Keratinocyte (primary cell): ENCODE measurements at regions not wholly inside any gene's neighbourhood (a gene's known extent, or its start where the extent isn't known, plus 50 kb on each side); places are given as distances from the start of the nearest gene placed in this dataset.

ENCODE experiments used
- DNase-seq: peaks from one replicate; pipeline ENCODE4 v3.0.0-alpha.2; 2011; ENCODE audit warnings: low read depth, missing footprints, low spot score
- FAIRE-seq: peaks from 2 replicates; lab custom pipeline; 2011; peaks lifted over from hg19 to GRCh38; lab: Jason Lieb, UNC
- H2AFZ ChIP-seq: 2 replicates; pipeline ENCODE4 v1.6.0; 2012; ENCODE audit warnings: low read length, control low read depth, inconsistent platforms; ENCODE audit not compliant: control insufficient read depth
- H3K27ac ChIP-seq: 2 replicates; pipeline ENCODE4 v1.5.1; 2011; ENCODE audit warnings: low read length; ENCODE audit not compliant: control insufficient read depth, insufficient read depth
- H3K27me3 ChIP-seq: 3 replicates; pipeline ENCODE4 v1.6.0; 2011; ENCODE audit warnings: low read length; ENCODE audit not compliant: control insufficient read depth, insufficient read depth; ENCODE audit errors: extremely low read depth
- H3K36me3 ChIP-seq, 2 experiments: 2 replicates in 1 of 2; 3 replicates in 1 of 2; pipeline ENCODE4 v1.5.1; 2011; ENCODE audit warnings: low read length in 2 of 2, mild to moderate bottlenecking in 1 of 2; ENCODE audit not compliant: control insufficient read depth in 2 of 2, insufficient read depth in 2 of 2; ENCODE audit errors: extremely low read depth in 1 of 2
- H3K4me1 ChIP-seq: 3 replicates; pipeline ENCODE4 v1.5.1; 2011; ENCODE audit warnings: low read length; ENCODE audit not compliant: control insufficient read depth, insufficient read depth; ENCODE audit errors: extremely low read depth
- H3K4me2 ChIP-seq: 3 replicates; pipeline ENCODE4 v1.6.0; 2011; ENCODE audit warnings: low read depth, low read length; ENCODE audit not compliant: control insufficient read depth, insufficient read depth; ENCODE audit errors: extremely low read depth
- H3K4me3 ChIP-seq, 3 experiments: fragments of 200-600 bp in 1 of 3; sonication (generic) in 1 of 3; 2 replicates in 2 of 3; 3 replicates in 1 of 3; pipeline ENCODE4 v1.5.1; 2011 to 2016; ENCODE audit warnings: low read length in 3 of 3, mild to moderate bottlenecking in 3 of 3, control low read depth in 2 of 3, inconsistent platforms in 1 of 3, low read depth in 1 of 3, mixed read lengths in 1 of 3, mixed run types in 1 of 3, moderate library complexity in 1 of 3; ENCODE audit not compliant: control insufficient read depth in 2 of 3, insufficient read depth in 2 of 3; ENCODE audit errors: extremely low read depth in 1 of 3
- H3K79me2 ChIP-seq: 2 replicates; pipeline ENCODE4 v1.6.0; 2012; ENCODE audit warnings: low read length; ENCODE audit not compliant: control insufficient read depth, insufficient read depth
- H3K9ac ChIP-seq: 3 replicates; pipeline ENCODE4 v1.6.0; 2011; ENCODE audit warnings: low read length; ENCODE audit not compliant: control insufficient read depth, insufficient read depth; ENCODE audit errors: extremely low read depth
- H3K9me1 ChIP-seq: 3 replicates; pipeline ENCODE4 v1.6.0; 2011; ENCODE audit warnings: low read length; ENCODE audit not compliant: control insufficient read depth, insufficient read depth; ENCODE audit errors: extremely low read depth
- H3K9me3 ChIP-seq: 2 replicates; pipeline ENCODE4 v1.5.1; 2012; ENCODE audit warnings: low read depth, low read length; ENCODE audit not compliant: control insufficient read depth
- H4K20me1 ChIP-seq: 3 replicates; pipeline ENCODE4 v1.6.0; 2011; ENCODE audit warnings: low read length; ENCODE audit not compliant: control insufficient read depth, insufficient read depth; ENCODE audit errors: extremely low read depth
- EZH2 ChIP-seq: IDR thresholded peaks from one replicate; pipeline ENCODE4 v1.6.1; 2012; ENCODE audit warnings: inconsistent platforms, mild to moderate bottlenecking, low read length, moderate library complexity
- dilution Hi-C: fragments of 300-500 bp; cut with MboI; formaldehyde crosslinking; loops from one replicate; pipeline ENCODE4 v1.7.0; 2020; ENCODE audit warnings: low sequenced_read_pairs; ENCODE audit not compliant: extremely low pct_ligation_motif_present
- TF ChIP-seq, protein P1 (sequence below), 3 experiments: IDR thresholded peaks in 1 of 3; conservative IDR thresholded peaks in 1 of 3; optimal IDR thresholded peaks in 1 of 3; 2 replicates in 2 of 3; 3 replicates in 1 of 3; pipeline versions ENCODE3 to v1.5.1; 2011; ENCODE audit warnings: low read length in 3 of 3, mild to moderate bottlenecking in 3 of 3, moderate library complexity in 2 of 3, control low read depth in 1 of 3, inconsistent platforms in 1 of 3; ENCODE audit not compliant: insufficient read depth in 2 of 3; ENCODE audit errors: extremely low read depth in 1 of 3

DNA sequence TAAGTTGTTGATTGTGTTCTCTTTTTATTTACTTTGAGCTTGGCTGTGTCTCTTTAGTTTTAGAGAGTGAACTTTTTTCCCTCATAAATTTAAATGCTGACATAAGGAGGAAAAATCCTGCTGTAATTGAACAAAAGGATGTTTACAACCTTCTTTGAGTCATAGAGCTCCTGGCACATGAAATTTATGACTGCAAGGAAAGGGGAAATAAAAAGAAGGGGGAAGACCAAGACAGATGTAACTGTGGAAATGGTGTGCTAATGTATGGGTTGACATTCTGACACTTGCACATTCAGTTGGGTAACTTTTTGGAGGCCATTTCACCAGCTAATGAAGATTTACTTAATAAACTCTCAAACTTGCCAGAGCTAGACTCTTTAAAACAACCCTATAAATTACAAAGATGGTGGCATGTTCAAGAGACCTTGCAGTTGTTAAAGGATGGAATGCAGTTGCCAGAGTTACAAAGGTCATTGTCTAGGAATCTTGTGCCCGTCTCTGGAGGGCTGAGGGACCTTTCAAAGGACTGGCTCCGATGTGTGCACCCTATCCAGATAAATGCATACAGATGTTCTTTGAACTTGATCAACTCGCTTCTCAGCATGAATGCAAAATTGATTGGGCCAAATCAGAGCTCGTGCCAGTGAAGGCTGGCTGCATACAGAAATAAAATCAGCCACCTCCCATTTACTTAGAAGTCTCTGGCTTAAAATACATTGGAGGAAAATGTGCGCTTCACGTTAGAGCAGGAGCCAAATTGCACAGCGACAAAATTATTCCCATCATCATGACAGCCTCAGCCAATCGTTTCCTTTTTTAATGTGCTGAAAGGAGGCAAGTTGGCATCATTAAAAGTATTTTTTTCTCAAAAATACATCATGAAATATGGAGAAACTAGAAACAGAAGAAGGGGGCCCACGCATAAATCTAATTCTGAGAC, 289.0 kb upstream of the XYLT1 start:
- Histone ChIP-seq H3K9me1 (no peaks in the 10 kb centered on the region), H3K9me3 (no peaks in the 10 kb centered on the region), H3K27me3 (no peaks in the 10 kb centered on the region), H3K27ac (no peak overlapping the region), H3K4me2 (no peak overlapping the region), H4K20me1 (no peaks in the 10 kb centered on the region), H3K9ac (no peak overlapping the region), H2AFZ (no peak overlapping the region), H3K4me3 (no peak overlapping the region), H3K36me3 (no peaks in the 10 kb centered on the region), H3K4me1 (no peaks in the 10 kb centered on the region), H3K79me2 (no peaks in the 10 kb centered on the region)
- no peak for TF ChIP-seq EZH2
- TF ChIP-seq, protein P1, sequence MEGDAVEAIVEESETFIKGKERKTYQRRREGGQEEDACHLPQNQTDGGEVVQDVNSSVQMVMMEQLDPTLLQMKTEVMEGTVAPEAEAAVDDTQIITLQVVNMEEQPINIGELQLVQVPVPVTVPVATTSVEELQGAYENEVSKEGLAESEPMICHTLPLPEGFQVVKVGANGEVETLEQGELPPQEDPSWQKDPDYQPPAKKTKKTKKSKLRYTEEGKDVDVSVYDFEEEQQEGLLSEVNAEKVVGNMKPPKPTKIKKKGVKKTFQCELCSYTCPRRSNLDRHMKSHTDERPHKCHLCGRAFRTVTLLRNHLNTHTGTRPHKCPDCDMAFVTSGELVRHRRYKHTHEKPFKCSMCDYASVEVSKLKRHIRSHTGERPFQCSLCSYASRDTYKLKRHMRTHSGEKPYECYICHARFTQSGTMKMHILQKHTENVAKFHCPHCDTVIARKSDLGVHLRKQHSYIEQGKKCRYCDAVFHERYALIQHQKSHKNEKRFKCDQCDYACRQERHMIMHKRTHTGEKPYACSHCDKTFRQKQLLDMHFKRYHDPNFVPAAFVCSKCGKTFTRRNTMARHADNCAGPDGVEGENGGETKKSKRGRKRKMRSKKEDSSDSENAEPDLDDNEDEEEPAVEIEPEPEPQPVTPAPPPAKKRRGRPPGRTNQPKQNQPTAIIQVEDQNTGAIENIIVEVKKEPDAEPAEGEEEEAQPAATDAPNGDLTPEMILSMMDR (optimal IDR thresholded peaks at IDR 0.05 in 1 of 3, IDR thresholded peaks at IDR 0.05 in 1 of 3, conservative IDR thresholded peaks at IDR 0.05 in 1 of 3; ENCODE audit: extremely low read depth in 1 of 3, insufficient read depth in 2 of 3, low read length in 3 of 3), result no peak
- DNase-seq (no peak), FAIRE-seq (no peak)
- dilution Hi-C loops, result no loop called here

DNA sequence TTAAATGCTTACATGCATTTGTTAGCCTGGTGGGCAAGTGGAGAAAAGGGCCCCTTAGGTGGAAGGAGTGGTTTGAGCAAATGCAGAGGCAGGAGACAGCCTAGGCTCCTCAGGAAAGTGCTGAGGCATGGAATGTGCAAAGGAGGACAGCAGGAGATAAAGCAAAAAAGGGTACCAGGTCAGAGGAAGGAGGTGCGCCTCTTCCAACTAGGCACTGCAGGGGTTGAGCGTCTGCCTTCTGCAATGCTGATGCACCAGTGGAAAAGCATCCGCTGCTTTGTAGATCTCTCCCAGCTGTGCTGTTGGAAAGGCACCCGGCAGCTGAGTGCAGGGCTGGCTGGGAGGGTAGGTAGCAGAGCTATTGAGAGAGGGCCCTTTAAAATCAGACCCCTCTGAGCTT, 287.0 kb upstream of the XYLT1 start:
- no peaks in the 10 kb centered on the region for H3K9me3 ChIP-seq
- TF ChIP-seq EZH2, result no peak
- TF ChIP-seq, protein P1 (optimal IDR thresholded peaks at IDR 0.05 in 1 of 3, IDR thresholded peaks at IDR 0.05 in 1 of 3, conservative IDR thresholded peaks at IDR 0.05 in 1 of 3; ENCODE audit: extremely low read depth in 1 of 3, insufficient read depth in 2 of 3, low read length in 3 of 3), result no peak
- DNase-seq (no peak), FAIRE-seq (no peak)
- no peak overlapping the region for H3K9ac ChIP-seq
- dilution Hi-C loops, result no loop called here
- H3K9me1 ChIP-seq, result no peaks in the 10 kb centered on the region
- no peak overlapping the region for H3K4me3 ChIP-seq
- no peaks in the 10 kb centered on the region for H3K4me1 ChIP-seq
- no peak overlapping the region for H3K4me2 ChIP-seq
- no peaks in the 10 kb centered on the region for H4K20me1 ChIP-seq
- no peak overlapping the region for H2AFZ ChIP-seq
- no peaks in the 10 kb centered on the region for H3K36me3 ChIP-seq
- H3K27ac ChIP-seq, result no peak overlapping the region
- H3K79me2 ChIP-seq, result no peaks in the 10 kb centered on the region
- no peaks in the 10 kb centered on the region for H3K27me3 ChIP-seq
